Fibroblast of skin of left biceps (primary cell): ENCODE measurements at regions not wholly inside any gene's neighbourhood (a gene's known extent, or its start where the extent isn't known, plus 50 kb on each side); places are given as distances from the start of the nearest gene placed in this dataset.
"Not testable (repeated sequence)": the region's sequence is repeated elsewhere in the genome, so short reads cannot be mapped to it uniquely, and the experiment has no call there.

Experiments used
- DNase-seq, 2 experiments: peaks; one replicate each; pipeline ENCODE4 v3.0.0-alpha.2; 2013; ENCODE audit warnings: low read depth in 2 of 2

GRCh38 chr5:50501491-50502228 lies 60.6 kb upstream of the EMB start:
- no peak for DNase-seq

DNA sequence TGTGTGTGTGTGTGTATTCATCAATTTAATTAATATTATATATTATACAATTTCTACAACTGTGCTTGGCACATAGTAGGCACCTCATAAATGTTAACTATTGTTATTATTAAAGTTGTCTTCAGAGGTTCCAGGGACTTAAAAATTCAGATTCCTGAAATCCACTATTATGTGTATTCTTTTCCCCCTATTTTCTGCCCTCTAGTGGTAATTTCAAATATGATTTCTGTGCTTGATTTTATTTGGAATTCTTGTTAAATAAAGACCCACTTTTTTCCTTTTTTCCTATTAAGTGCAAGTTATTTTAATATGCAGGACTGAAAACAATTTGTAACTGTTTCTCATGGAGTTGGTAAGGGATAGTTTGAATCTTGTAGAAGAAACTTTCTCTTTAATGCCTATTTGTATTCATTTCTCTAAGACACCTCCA lies 72.0 kb upstream of the EMB start:
- DNase-seq = not testable (repeated sequence)

- not testable (repeated sequence) for DNase-seq
Measured at GRCh38 chr5:50521060-50521459, 80.0 kb upstream of the EMB start.

- DNase-seq = not testable (repeated sequence)
Measured at GRCh38 chr5:50527514-50528060, 86.5 kb upstream of the EMB start.

- DNase-seq = no peak
Measured at GRCh38 chr5:50535393-50535792, 94.3 kb upstream of the EMB start.

DNA sequence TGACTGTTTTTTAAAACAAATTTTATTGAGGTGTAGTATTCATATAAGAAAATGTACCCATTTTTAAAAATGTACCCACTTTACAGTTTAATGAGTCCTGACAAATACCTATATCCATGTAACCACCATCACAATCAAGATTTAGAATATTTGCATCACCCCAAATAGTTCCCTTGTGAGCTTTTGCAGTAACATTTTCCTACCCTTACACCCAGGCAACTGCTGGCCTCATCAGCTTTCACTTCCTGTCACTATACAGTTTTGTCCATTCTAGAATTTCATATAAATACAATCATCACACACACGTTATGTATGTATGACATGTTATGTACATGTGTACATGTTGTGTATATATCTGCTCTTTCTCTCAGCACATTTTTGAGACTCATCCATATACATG lies 96.4 kb upstream of the EMB start:
- DNase-seq = not testable (repeated sequence)

DNA sequence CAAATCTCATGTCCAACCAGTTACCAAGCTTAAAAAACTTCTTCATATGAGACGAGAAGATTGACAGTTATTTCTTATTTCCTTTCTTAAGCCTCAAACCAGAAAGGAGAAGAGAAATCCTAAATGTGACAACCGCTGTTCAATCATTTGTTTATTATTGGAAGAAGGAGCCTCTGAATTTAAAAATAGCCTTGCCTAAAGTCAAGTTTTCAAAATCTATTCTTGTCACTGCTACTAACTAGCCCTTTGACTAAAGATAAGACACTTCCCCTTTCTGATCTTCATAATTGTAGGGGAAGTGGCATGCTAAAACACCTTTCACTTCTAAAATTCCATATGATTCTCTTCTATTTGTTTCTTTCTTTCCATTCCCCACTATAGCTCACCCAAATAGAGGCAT lies 106.2 kb upstream of the EMB start:
- no peak for DNase-seq

- DNase-seq = no peak
Measured at GRCh38 chr5:50550267-50550666, 109.2 kb upstream of the EMB start.

GRCh38 chr5:50550993-50551392 lies 109.9 kb upstream of the EMB start:
- DNase-seq = no peak

- DNase-seq = no peak
Measured at GRCh38 chr5:50553560-50553984, 112.5 kb upstream of the EMB start.

DNA sequence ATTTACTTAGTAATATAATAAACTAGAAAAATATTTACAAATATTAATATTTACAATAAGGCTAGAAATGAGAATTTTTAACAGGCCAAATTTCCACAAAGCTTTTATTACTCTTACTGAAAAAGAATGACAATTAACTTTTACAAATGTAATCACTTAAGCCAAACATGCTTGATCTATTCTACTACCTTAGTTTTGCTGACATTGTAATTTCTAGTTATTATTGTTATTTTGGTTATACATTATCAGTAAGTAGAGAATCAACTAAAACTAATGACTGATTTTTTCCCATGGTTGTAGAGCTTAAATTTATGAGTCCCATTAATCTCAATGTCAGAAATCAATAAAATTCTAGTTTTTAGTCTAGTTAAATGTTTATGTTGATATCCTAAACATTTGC lies 107.8 kb upstream of the PARP8 start:
- DNase-seq = not testable (repeated sequence)

- DNase-seq = no peak
Measured at GRCh38 chr5:50559955-50560354, 106.5 kb upstream of the PARP8 start.

- DNase-seq = no peak
Measured at GRCh38 chr5:50562694-50563093, 103.7 kb upstream of the PARP8 start.

DNA sequence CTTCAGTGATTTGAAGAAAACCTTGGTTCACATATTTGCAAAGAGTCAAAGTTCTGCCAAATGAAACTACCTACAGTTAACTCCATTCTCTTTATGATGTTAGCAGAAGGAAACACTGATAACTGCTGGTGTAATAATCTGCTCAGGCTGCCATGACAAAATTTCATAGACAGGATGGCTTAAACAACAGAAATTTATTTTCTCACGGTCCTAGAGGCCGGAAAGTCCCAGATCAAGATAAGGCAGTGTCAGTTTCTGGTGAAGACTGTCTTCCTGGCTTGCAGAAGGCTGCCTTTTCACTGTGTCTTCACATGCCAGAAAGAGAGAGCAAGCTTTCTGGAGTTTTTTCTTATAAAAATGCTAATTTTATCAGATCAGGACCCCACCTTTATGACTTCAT lies 102.4 kb upstream of the PARP8 start:
- no peak for DNase-seq

- DNase-seq = no peak
Measured at GRCh38 chr5:50564558-50564957, 101.9 kb upstream of the PARP8 start.

DNA sequence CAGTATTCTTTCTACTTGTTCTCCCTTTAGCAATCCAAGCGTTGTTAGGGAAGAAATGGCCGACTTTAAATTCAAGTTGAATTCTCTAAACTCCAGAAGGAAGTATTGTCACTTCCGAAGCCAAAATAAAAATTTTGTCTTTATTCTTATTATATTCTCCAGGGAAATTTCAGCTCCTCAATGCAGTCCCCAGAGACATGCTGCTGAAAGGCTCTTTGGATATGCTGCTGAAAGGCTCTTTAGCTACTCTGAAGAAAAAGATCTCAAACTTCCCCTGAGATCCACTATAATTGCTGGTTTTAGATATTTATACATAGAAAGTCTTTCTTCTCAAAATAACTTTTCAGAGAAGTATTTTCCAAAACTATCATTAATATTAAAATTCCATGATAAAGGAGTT lies 92.3 kb upstream of the PARP8 start:
- DNase-seq = no peak

- no peak for DNase-seq
Measured at GRCh38 chr5:50575740-50576139, 90.7 kb upstream of the PARP8 start.

DNA sequence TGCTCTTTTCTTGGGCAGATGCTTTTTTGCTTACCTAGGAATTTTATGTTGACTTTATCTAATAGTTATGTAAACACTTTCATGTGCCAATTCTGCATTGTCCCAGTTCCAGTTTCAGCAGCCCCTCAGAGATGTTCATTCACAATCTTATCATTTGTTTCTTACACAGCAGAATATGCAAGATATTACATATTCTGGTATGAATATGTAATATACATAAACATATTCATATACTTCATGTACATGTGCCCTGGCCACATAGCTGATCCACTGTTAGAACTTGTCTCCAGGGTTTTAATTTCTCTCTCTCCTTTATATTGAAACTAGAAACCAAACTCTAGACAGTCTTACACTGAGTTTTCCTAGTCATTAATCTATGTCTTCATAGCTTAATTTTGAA lies 90.2 kb upstream of the PARP8 start:
- DNase-seq = no peak

DNA sequence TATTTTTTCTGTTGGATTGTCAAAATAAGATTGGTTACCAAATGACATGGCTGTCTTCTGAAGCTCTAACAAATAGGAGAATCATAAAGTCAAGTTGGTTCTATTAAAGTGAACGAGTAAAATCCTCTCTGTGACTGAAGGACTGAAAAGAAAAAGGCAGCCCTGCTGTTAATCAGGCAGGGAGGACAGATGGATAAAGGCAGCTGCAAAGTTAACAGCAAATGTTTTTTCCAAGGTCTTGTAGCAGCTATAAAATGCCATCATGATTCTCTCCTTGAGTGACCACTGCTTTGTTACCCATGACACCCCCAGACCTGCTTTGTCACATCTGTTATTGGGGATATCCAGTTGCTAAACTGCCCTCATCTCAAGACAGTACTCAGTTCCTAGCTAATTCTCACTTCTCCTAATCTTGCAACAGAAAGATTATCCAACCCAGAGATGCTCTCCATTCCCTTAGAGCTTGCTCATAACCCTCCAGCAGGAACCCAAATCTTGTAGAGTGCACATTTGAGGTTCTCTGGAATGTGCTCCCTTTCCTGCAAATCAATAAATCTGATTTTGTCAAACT lies 89.7 kb upstream of the PARP8 start:
- DNase-seq = no peak

DNA sequence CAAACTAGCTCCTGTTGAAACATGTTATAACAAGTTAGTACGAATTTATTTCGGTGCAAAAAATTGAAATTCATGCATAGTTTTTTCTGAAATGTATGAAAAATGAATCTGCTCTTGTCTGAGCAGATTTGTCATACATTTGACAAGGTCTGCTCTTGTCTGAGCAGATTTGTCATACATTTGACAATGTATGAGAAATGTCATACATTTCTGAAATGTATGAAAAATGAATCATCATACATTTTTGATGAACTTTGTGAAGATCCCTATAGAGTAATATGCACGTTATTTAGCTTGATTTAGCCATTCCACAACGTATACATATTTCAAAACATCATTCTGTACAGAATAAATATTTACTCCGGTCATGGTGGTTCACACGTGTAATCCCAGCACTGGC lies 85.9 kb upstream of the PARP8 start:
- DNase-seq = no peak

GRCh38 chr5:50581845-50582244 lies 84.6 kb upstream of the PARP8 start:
- DNase-seq = not testable (repeated sequence)

DNA sequence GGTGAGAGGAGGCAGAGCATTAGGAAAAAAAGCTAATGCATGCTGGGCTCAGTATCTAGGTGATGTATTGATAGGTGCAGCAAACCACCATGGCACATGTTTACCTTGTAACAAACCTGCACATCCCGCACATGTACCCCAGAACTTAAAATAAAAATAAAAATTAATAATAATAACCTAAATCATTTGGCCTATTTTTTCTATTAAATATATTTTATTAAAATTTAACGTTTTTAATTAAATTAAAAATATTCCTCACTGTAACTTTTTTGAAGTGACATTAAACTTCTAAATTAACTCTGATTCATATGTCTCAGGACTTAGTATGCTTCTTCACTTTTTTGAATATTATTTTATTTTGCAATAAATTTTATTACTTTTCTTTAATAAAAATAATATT lies 83.7 kb upstream of the PARP8 start:
- no peak for DNase-seq

- DNase-seq = no peak
Measured at GRCh38 chr5:50583621-50584020, 82.8 kb upstream of the PARP8 start.
